Thoracic aorta (tissue), 2 donors: ENCODE measurements at regions not wholly inside any gene's neighbourhood (a gene's known extent, or its start where the extent isn't known, plus 50 kb on each side); places are given as distances from the start of the nearest gene placed in this dataset.

Experiments used
- ATAC-seq: fragments of 150-250 bp; one replicate; pipeline ENCODE4 v1.8.0; 2017; ENCODE audit warnings: low read depth; ENCODE audit not compliant: insufficient number of reproducible peaks, low FRiP score
- DNase-seq: peaks from one replicate; pipeline ENCODE4 v3.0.0-alpha.2; 2020; ENCODE audit warnings: low spot score
- H3K27ac ChIP-seq, 2 donors: fragments of 200-600 bp; sonication (generic); 1 replicate in 1 of 2; 2 replicates in 1 of 2; pipeline ENCODE4 v1.5.1; 2016; ENCODE audit warnings: mild to moderate bottlenecking in 2 of 2, moderate library complexity in 2 of 2
- H3K27me3 ChIP-seq: fragments of 200-600 bp; sonication (generic); replicated peaks from 2 replicates; pipeline ENCODE4 v1.6.0; 2016; ENCODE audit warnings: mild to moderate bottlenecking; ENCODE audit not compliant: insufficient read depth
- H3K36me3 ChIP-seq: fragments of 200-600 bp; sonication (generic); one replicate; pipeline ENCODE4 v1.5.1; 2016
- H3K4me1 ChIP-seq, 2 donors: fragments of 200-600 bp; sonication (generic); 1 replicate in 1 of 2; 2 replicates in 1 of 2; pipeline versions ENCODE4 v1.5.1 to v1.6.0; 2016; ENCODE audit warnings: low read depth in 2 of 2, mild to moderate bottlenecking in 1 of 2; ENCODE audit not compliant: control insufficient read depth in 1 of 2
- H3K4me3 ChIP-seq: fragments of 200-600 bp; sonication (generic); 2 replicates; pipeline ENCODE4 v1.5.1; 2016; ENCODE audit warnings: mild to moderate bottlenecking
- H3K9me3 ChIP-seq: fragments of 200-600 bp; sonication (generic); 2 replicates; pipeline ENCODE4 v1.5.1; 2016
- CTCF ChIP-seq: fragments of 200-600 bp; sonication (generic); IDR thresholded peaks from one replicate; pipeline ENCODE4 v1.5.1; 2019; ENCODE audit warnings: antibody characterized with exemption

- no peak for TF ChIP-seq CTCF
- no peaks in the 10 kb centered on the region for H3K9me3 ChIP-seq
- no peak for DNase-seq
These were observed 322.0 kb downstream of the PAX1 start for GRCh38 chr20:22027423-22027822.

GRCh38 chr20:22020201-22020600, 314.7 kb downstream of the PAX1 start:
- Histone ChIP-seq H3K27me3 (no peaks in the 10 kb centered on the region), H3K4me3 (no peak overlapping the region), H3K4me1 (no peaks in the 10 kb centered on the region), H3K9me3 (no peaks in the 10 kb centered on the region), H3K36me3 (no peaks in the 10 kb centered on the region), H3K27ac (no peak overlapping the region)
- no peak for TF ChIP-seq CTCF
- ATAC-seq (no peak), DNase-seq (no peak)

More at GRCh38 chr20:22027423-22027822, 322.0 kb downstream of the PAX1 start:
- no peak for ATAC-seq
- no peaks in the 10 kb centered on the region for H3K36me3 ChIP-seq
- no peak overlapping the region for H3K27ac ChIP-seq
- H3K4me3 ChIP-seq = no peak overlapping the region
- H3K4me1 ChIP-seq = no peaks in the 10 kb centered on the region
- H3K27me3 ChIP-seq = no peaks in the 10 kb centered on the region

- no peak for ATAC-seq
- DNase-seq = no peak
- TF ChIP-seq CTCF = no peak
These were observed 303.0 kb downstream of the PAX1 start for GRCh38 chr20:22008456-22008855.

GRCh38 chr20:22006306-22006705, 300.8 kb downstream of the PAX1 start:
- Histone ChIP-seq H3K9me3 (no peaks in the 10 kb centered on the region), H3K4me3 (no peak overlapping the region), H3K27ac (no peak overlapping the region), H3K27me3 (no peaks in the 10 kb centered on the region), H3K4me1 (no peaks in the 10 kb centered on the region), H3K36me3 (no peaks in the 10 kb centered on the region)
- DNase-seq = no peak
- TF ChIP-seq CTCF = no peak
- no peak for ATAC-seq

More at GRCh38 chr20:22008456-22008855, 303.0 kb downstream of the PAX1 start:
- H3K4me1 ChIP-seq = no peaks in the 10 kb centered on the region
- no peak overlapping the region for H3K27ac ChIP-seq
- H3K9me3 ChIP-seq = no peaks in the 10 kb centered on the region
- no peak overlapping the region for H3K4me3 ChIP-seq
- no peaks in the 10 kb centered on the region for H3K36me3 ChIP-seq
- H3K27me3 ChIP-seq = no peaks in the 10 kb centered on the region

- no peaks in the 10 kb centered on the region for H3K36me3 ChIP-seq
- no peaks in the 10 kb centered on the region for H3K9me3 ChIP-seq
- no peak overlapping the region for H3K27ac ChIP-seq
- H3K4me1 ChIP-seq = no peaks in the 10 kb centered on the region
- DNase-seq (no peak), ATAC-seq (no peak)
- TF ChIP-seq CTCF = no peak
- no peak overlapping the region for H3K4me3 ChIP-seq
- H3K27me3 ChIP-seq = no peaks in the 10 kb centered on the region
These were observed 300.1 kb downstream of the PAX1 start for GRCh38 chr20:22005535-22005934.
